Mesothelial cell of epicardium (in vitro differentiated cells): ENCODE measurements at regions not wholly inside any gene's neighbourhood (a gene's known extent, or its start where the extent isn't known, plus 50 kb on each side); places are given as distances from the start of the nearest gene placed in this dataset.
"Not testable (repeated sequence)": the region's sequence is repeated elsewhere in the genome, so short reads cannot be mapped to it uniquely, and the experiment has no call there.

Source experiments
- DNase-seq, 2 experiments: peaks; one replicate each; pipeline ENCODE4 v3.0.0; 2021; ENCODE audit warnings: low spot score in 2 of 2; ENCODE audit not compliant: unreplicated experiment in 2 of 2
- H3K27ac Mint-ChIP-seq: 2 replicates; pipeline ENCODE4 v1.8.0; 2021; ENCODE audit warnings: mixed read lengths
- H3K27me3 Mint-ChIP-seq: 2 replicates; pipeline ENCODE4 v1.8.0; 2021; ENCODE audit warnings: low read depth, mixed read lengths
- H3K36me3 Mint-ChIP-seq: 2 replicates; pipeline ENCODE4 v1.8.0; 2021; ENCODE audit warnings: mixed read lengths
- H3K4me1 Mint-ChIP-seq: 2 replicates; pipeline ENCODE4 v1.8.0; 2021; ENCODE audit warnings: mixed read lengths
- H3K4me3 Mint-ChIP-seq: 2 replicates; pipeline ENCODE4 v1.8.0; 2021; ENCODE audit warnings: mild to moderate bottlenecking, moderate library complexity, mixed read lengths
- H3K9me3 Mint-ChIP-seq: 2 replicates; pipeline ENCODE4 v1.8.0; 2021; ENCODE audit warnings: mixed read lengths
- TF ChIP-seq, protein P1 (sequence below): fragments of 200-600 bp; sonication (generic); IDR thresholded peaks from one replicate; pipeline ENCODE4 v1.5.0; 2021; ENCODE audit warnings: antibody characterized with exemption; ENCODE audit not compliant: unreplicated experiment

DNA sequence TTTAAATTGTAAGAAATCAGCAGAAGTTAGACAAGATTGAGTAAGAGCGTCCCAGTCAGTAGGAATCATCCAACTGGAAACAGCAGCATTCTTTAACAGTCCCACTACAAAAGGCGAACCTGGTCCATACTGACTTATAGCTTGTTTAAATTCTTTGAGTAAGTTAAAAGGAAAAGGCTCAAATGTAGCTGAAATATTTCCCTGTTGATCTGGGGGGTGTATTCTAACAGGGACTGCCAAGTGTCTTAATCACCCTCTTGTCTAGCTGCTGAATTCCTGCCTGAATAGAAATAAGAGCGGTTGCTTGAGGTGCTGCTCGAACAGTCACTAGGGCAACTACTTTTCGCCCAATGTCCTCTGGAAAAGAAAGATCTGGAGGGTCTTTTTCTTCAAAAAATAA is 56.4 kb upstream of the FMNL2 start:
- DNase-seq = no peak
- H3K4me3 Mint-ChIP-seq = no peak overlapping the region
- no peak overlapping the region for H3K27ac Mint-ChIP-seq
- TF ChIP-seq, protein P1, sequence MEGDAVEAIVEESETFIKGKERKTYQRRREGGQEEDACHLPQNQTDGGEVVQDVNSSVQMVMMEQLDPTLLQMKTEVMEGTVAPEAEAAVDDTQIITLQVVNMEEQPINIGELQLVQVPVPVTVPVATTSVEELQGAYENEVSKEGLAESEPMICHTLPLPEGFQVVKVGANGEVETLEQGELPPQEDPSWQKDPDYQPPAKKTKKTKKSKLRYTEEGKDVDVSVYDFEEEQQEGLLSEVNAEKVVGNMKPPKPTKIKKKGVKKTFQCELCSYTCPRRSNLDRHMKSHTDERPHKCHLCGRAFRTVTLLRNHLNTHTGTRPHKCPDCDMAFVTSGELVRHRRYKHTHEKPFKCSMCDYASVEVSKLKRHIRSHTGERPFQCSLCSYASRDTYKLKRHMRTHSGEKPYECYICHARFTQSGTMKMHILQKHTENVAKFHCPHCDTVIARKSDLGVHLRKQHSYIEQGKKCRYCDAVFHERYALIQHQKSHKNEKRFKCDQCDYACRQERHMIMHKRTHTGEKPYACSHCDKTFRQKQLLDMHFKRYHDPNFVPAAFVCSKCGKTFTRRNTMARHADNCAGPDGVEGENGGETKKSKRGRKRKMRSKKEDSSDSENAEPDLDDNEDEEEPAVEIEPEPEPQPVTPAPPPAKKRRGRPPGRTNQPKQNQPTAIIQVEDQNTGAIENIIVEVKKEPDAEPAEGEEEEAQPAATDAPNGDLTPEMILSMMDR = no peak
- peaks cover 46% of the 10 kb centered on the region for H3K9me3 Mint-ChIP-seq
- H3K36me3 Mint-ChIP-seq = peaks cover 1% of the 10 kb centered on the region
- H3K27me3 Mint-ChIP-seq = no peaks in the 10 kb centered on the region
- H3K4me1 Mint-ChIP-seq = no peaks in the 10 kb centered on the region

DNA sequence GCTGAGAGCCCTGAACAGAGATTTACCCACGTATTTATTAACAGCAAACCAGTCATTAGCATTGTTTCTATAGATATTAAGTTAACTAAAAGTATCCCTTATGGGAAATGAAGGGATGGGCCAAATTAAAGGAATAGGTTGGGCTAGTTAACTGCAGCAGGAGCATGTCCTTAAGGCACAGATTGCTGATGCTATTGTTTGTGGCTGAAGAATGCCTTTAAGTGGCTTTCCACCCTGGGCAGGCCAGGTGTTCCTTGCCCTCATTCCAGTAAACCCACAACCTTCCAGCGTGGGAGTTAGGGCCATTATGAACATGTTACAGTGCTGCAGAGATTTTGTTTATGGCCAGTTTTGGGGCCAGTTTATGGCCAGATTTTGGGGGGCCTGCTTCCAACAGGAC is 55.6 kb upstream of the FMNL2 start:
- H3K27ac Mint-ChIP-seq, H3K36me3 Mint-ChIP-seq, H3K27me3 Mint-ChIP-seq, DNase-seq, H3K4me1 Mint-ChIP-seq, H3K4me3 Mint-ChIP-seq: not testable (repeated sequence)
- peaks cover 38% of the 10 kb centered on the region for H3K9me3 Mint-ChIP-seq

DNA sequence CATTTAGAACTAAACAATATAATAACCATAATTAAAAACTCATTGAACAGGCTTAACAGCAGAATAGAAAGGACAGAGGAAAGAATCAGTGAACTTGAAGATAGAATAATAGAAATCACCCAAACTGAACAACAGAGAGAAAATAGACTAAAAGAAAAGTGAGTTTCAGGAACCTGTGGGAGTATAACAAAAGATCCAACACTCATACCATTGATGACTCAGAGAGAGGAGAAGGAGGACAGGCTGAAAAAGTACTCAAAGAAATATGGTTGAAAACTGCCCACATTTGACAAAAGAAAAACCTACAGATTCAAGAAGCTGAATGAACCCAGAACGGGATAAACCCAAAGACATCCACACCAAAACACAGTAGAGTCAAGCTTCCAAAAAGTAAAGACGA is 54.2 kb upstream of the FMNL2 start:
- no peaks in the 10 kb centered on the region for H3K27me3 Mint-ChIP-seq
- no peaks in the 10 kb centered on the region for H3K36me3 Mint-ChIP-seq
- DNase-seq = no peak
- H3K4me1 Mint-ChIP-seq = no peaks in the 10 kb centered on the region
- no peak overlapping the region for H3K27ac Mint-ChIP-seq
- TF ChIP-seq, protein P1 = no peak
- H3K9me3 Mint-ChIP-seq = peaks cover 27% of the 10 kb centered on the region
- no peak overlapping the region for H3K4me3 Mint-ChIP-seq

DNA sequence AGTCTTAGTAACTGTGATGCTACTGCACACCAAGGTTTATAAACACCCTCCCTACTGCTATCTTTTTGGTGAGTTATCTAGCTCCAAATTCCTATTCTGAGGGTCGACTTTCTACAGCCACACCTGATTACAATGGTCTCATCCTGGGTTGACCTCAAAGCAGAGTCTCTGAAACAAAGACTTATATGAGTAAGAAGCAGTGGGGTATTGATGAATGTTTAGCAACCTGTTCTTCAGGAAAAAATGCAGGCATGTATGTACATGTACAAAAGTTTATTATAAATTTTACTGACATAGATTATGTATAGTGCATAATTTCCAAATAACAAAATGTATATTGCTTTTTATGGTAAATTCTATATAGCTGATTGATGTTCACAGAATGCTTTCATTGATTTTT is 51.6 kb upstream of the FMNL2 start:
- no peak overlapping the region for H3K4me3 Mint-ChIP-seq
- peaks cover 21% of the 10 kb centered on the region for H3K9me3 Mint-ChIP-seq
- H3K4me1 Mint-ChIP-seq = no peaks in the 10 kb centered on the region
- TF ChIP-seq, protein P1 = no peak
- H3K36me3 Mint-ChIP-seq = no peaks in the 10 kb centered on the region
- no peak for DNase-seq
- no peak overlapping the region for H3K27ac Mint-ChIP-seq
- H3K27me3 Mint-ChIP-seq = no peaks in the 10 kb centered on the region

DNA sequence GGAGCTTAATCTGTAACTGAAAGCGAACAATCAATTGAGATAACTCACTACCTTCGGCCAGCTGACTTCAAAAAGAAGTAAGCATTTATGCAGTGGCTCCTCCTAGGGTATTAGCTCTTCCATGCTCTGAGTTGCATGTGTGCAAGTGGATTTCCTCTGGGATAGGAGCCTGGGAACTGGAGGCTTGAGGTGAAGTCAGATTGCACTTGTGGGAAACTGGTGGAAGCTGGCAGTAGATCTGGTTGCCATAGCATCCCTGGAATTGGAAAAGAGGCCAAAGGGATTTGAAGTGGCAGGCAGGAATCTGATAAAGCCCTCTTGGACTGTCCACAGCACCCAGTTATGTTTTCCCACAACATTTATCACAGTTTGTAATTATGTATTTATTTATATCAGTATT is 50.6 kb upstream of the FMNL2 start:
- TF ChIP-seq, protein P1 = no peak
- Mint-ChIP-seq H3K4me1 (no peaks in the 10 kb centered on the region), H3K4me3 (no peak overlapping the region)

More for the DNA sequence above, 50.6 kb upstream of the FMNL2 start:
- Mint-ChIP-seq H3K36me3 (no peaks in the 10 kb centered on the region), H3K27me3 (no peaks in the 10 kb centered on the region), H3K27ac (no peak overlapping the region), H3K9me3 (peaks cover 14% of the 10 kb centered on the region)
- no peak for DNase-seq
